Progenitor cell of endocrine pancreas (in vitro differentiated cells): ENCODE measurements at regions not wholly inside any gene's neighbourhood (a gene's known extent, or its start where the extent isn't known, plus 50 kb on each side); places are given as distances from the start of the nearest gene placed in this dataset.

Source experiments
- DNase-seq: peaks from one replicate; pipeline ENCODE4 v3.0.0; 2021; ENCODE audit warnings: low spot score; ENCODE audit not compliant: unreplicated experiment
- H3K27ac Mint-ChIP-seq: 2 replicates; pipeline ENCODE4 v1.8.0; 2021; ENCODE audit warnings: mild to moderate bottlenecking, moderate library complexity, mixed read lengths
- H3K27me3 Mint-ChIP-seq: 2 replicates; pipeline ENCODE4 v1.8.0; 2021; ENCODE audit warnings: mixed read lengths
- H3K36me3 Mint-ChIP-seq: 2 replicates; pipeline ENCODE4 v1.8.0; 2022; ENCODE audit warnings: mixed read lengths; ENCODE audit not compliant: insufficient read depth
- H3K4me1 Mint-ChIP-seq: 2 replicates; pipeline ENCODE4 v1.8.0; 2021; ENCODE audit warnings: low read depth, mixed read lengths
- H3K4me3 Mint-ChIP-seq: 2 replicates; pipeline ENCODE4 v1.8.0; 2021; ENCODE audit warnings: low read depth, mild to moderate bottlenecking, moderate library complexity, mixed read lengths
- H3K9me3 Mint-ChIP-seq: 2 replicates; pipeline ENCODE4 v1.8.0; 2021; ENCODE audit warnings: low read depth, mixed read lengths
- CTCF ChIP-seq: fragments of 200-600 bp; sonication (generic); IDR thresholded peaks from one replicate; pipeline ENCODE4 v1.5.0; 2021; ENCODE audit warnings: antibody characterized with exemption, mild to moderate bottlenecking; ENCODE audit not compliant: unreplicated experiment

GRCh38 chr7:67890316-67890715, 893.7 kb downstream of the TYW1 start:
- Mint-ChIP-seq H3K4me1 (no peaks in the 10 kb centered on the region), H3K36me3 (peaks cover 1% of the 10 kb centered on the region), H3K27ac (no peak overlapping the region), H3K27me3 (no peaks in the 10 kb centered on the region), H3K9me3 (peaks cover 10% of the 10 kb centered on the region), H3K4me3 (no peak overlapping the region)
- DNase-seq: no peak
- no peak for TF ChIP-seq CTCF

GRCh38 chr7:67894746-67895145, 898.1 kb downstream of the TYW1 start:
- no peaks in the 10 kb centered on the region for H3K4me1 Mint-ChIP-seq
- peaks cover 5% of the 10 kb centered on the region for H3K27me3 Mint-ChIP-seq
- TF ChIP-seq CTCF: no peak
- DNase-seq: no peak
- H3K9me3 Mint-ChIP-seq: no peaks in the 10 kb centered on the region
- H3K36me3 Mint-ChIP-seq: peaks cover 1% of the 10 kb centered on the region
- no peak overlapping the region for H3K4me3 Mint-ChIP-seq
- no peak overlapping the region for H3K27ac Mint-ChIP-seq

GRCh38 chr7:67896721-67897120, 900.1 kb downstream of the TYW1 start:
- H3K36me3 Mint-ChIP-seq: no peaks in the 10 kb centered on the region
- H3K9me3 Mint-ChIP-seq: no peaks in the 10 kb centered on the region
- peaks cover 5% of the 10 kb centered on the region for H3K27me3 Mint-ChIP-seq
- H3K27ac Mint-ChIP-seq: no peak overlapping the region
- DNase-seq: no peak
- H3K4me3 Mint-ChIP-seq: no peak overlapping the region
- TF ChIP-seq CTCF: no peak
- H3K4me1 Mint-ChIP-seq: no peaks in the 10 kb centered on the region

GRCh38 chr7:67900456-67900855, 903.8 kb downstream of the TYW1 start:
- H3K9me3 Mint-ChIP-seq: no peaks in the 10 kb centered on the region
- no peaks in the 10 kb centered on the region for H3K36me3 Mint-ChIP-seq
- no peak overlapping the region for H3K4me3 Mint-ChIP-seq
- no peaks in the 10 kb centered on the region for H3K4me1 Mint-ChIP-seq
- H3K27ac Mint-ChIP-seq: no peak overlapping the region
- no peak for DNase-seq
- TF ChIP-seq CTCF: no peak
- peaks cover 10% of the 10 kb centered on the region for H3K27me3 Mint-ChIP-seq

GRCh38 chr7:67901808-67902480, 905.3 kb downstream of the TYW1 start:
- no peaks in the 10 kb centered on the region for H3K36me3 Mint-ChIP-seq
- no peak overlapping the region for H3K4me3 Mint-ChIP-seq
- H3K9me3 Mint-ChIP-seq: no peaks in the 10 kb centered on the region
- no peak for TF ChIP-seq CTCF
- peaks cover 10% of the 10 kb centered on the region for H3K27me3 Mint-ChIP-seq
- H3K4me1 Mint-ChIP-seq: no peaks in the 10 kb centered on the region
- no peak overlapping the region for H3K27ac Mint-ChIP-seq
- DNase-seq: no peak
